ENCODE measurements at regions not wholly inside any gene's neighbourhood (a gene's known extent, or its start where the extent isn't known, plus 50 kb on each side); places are given as distances from the start of the nearest gene placed in this dataset.

- Mint-ChIP-seq H3K27me3 (ENCODE audit: insufficient read depth) (peaks cover 2% of the 10 kb centered on the region), H3K4me3 (no peak overlapping the region), H3K9me3 (peaks cover 4% of the 10 kb centered on the region; the same call in 1 of the 2 replicates), H3K4me1 (ENCODE audit: low read depth) (peaks cover 38% of the 10 kb centered on the region), H3K36me3 (ENCODE audit: low read depth) (no peaks in the 10 kb centered on the region), H3K27ac (no peak overlapping the region)
- TF ChIP-seq CTCF (IDR thresholded peaks at IDR 0.05), result no peak
- DNase-seq, result no peak
These were observed 707.8 kb upstream of the SLC35B3 start for GRCh38 chr6:9143140-9143539.

- DNase-seq, result peak; percentile 19
- H3K36me3 Mint-ChIP-seq (ENCODE audit: low read depth), result no peaks in the 10 kb centered on the region
- no peak for TF ChIP-seq CTCF (IDR thresholded peaks at IDR 0.05)
- peaks cover 46% of the 10 kb centered on the region for H3K4me1 Mint-ChIP-seq (ENCODE audit: low read depth)
- H3K27me3 Mint-ChIP-seq (ENCODE audit: insufficient read depth), result no peaks in the 10 kb centered on the region; the same call in 1 of the 2 replicates
- H3K27ac Mint-ChIP-seq, result peak overlapping the region; percentile 80
- H3K9me3 Mint-ChIP-seq, result peaks cover 4% of the 10 kb centered on the region; the same call in 1 of the 2 replicates
- peak overlapping the region; percentile 79 for H3K4me3 Mint-ChIP-seq
These were observed 705.7 kb upstream of the SLC35B3 start for GRCh38 chr6:9140951-9141460.

GRCh38 chr6:9140172-9140571 lies 704.8 kb upstream of the SLC35B3 start:
- no peak for DNase-seq
- no peaks in the 10 kb centered on the region for H3K36me3 Mint-ChIP-seq (ENCODE audit: low read depth)
- H3K27ac Mint-ChIP-seq, result peak overlapping the region; percentile 80
- TF ChIP-seq CTCF (IDR thresholded peaks at IDR 0.05), result no peak
- no peaks in the 10 kb centered on the region; the same call in 1 of the 2 replicates for H3K27me3 Mint-ChIP-seq (ENCODE audit: insufficient read depth)
- H3K4me3 Mint-ChIP-seq, result peak overlapping the region; percentile 79
- peaks cover 4% of the 10 kb centered on the region; the same call in 1 of the 2 replicates for H3K9me3 Mint-ChIP-seq
- H3K4me1 Mint-ChIP-seq (ENCODE audit: low read depth), result peaks cover 50% of the 10 kb centered on the region

- H3K4me1 Mint-ChIP-seq (ENCODE audit: low read depth), result peaks cover 50% of the 10 kb centered on the region
- H3K27me3 Mint-ChIP-seq (ENCODE audit: insufficient read depth), result no peaks in the 10 kb centered on the region; the same call in 1 of the 2 replicates
- DNase-seq, result peak; percentile 81
- H3K27ac Mint-ChIP-seq, result peak overlapping the region; percentile 80
- peaks cover 3% of the 10 kb centered on the region; the same call in 1 of the 2 replicates for H3K9me3 Mint-ChIP-seq
- TF ChIP-seq CTCF (IDR thresholded peaks at IDR 0.05), result no peak
- no peaks in the 10 kb centered on the region for H3K36me3 Mint-ChIP-seq (ENCODE audit: low read depth)
- H3K4me3 Mint-ChIP-seq, result peak overlapping the region; percentile 79
These were observed 704.4 kb upstream of the SLC35B3 start for GRCh38 chr6:9139746-9140145.

GRCh38 chr6:9138936-9139335 lies 703.6 kb upstream of the SLC35B3 start:
- Mint-ChIP-seq H3K4me3 (no peak overlapping the region; the same call in 1 of the 2 replicates), H3K27ac (no peak overlapping the region; the same call in 1 of the 2 replicates), H3K4me1 (ENCODE audit: low read depth) (peaks cover 50% of the 10 kb centered on the region), H3K9me3 (no peaks in the 10 kb centered on the region), H3K27me3 (ENCODE audit: insufficient read depth) (no peaks in the 10 kb centered on the region; the same call in 1 of the 2 replicates), H3K36me3 (ENCODE audit: low read depth) (no peaks in the 10 kb centered on the region)
- no peak for TF ChIP-seq CTCF (IDR thresholded peaks at IDR 0.05)
- DNase-seq, result no peak

All from HFFc6 (cell line).